K562 (cell line): ENCODE measurements at regions not wholly inside any gene's neighbourhood (a gene's known extent, or its start where the extent isn't known, plus 50 kb on each side); places are given as distances from the start of the nearest gene placed in this dataset.

Experiments
- ATAC-seq: fragments of 200-7000 bp; cut with Tn5 transposase; 3 replicates; pipeline ENCODE4 v1.9.1; 2020; ENCODE audit warnings: moderate library complexity
- BruUV-seq: library from RNA; stranded (reverse); fragments of 400-500 nt; replicated peaks from 2 replicates; lab custom pipeline; 2021; lab: Mats Ljungman, UMichigan
- CTCF ChIA-PET: fragments of 300-600 bp; formaldehyde crosslinking; extraction: SDS; loops from one replicate; lab custom pipeline; 2021; ENCODE audit warnings: low intra/inter-chr PET ratio; lab: Yijun Ruan, JAX
- POLR2A ChIA-PET: fragments of 300-600, 350-650 bp; sonication (Branson Sonifier 250); formaldehyde crosslinking; extraction: SDS; loops from one replicate; lab custom pipeline; 2021; ENCODE audit warnings: antibody characterized with exemption, inconsistent platforms; lab: Yijun Ruan, JAX
- DNase-seq, 4 experiments: peaks; one replicate each; pipeline versions ENCODE4 v3.0.0 to v3.0.0-alpha.2; 2011 to 2018; ENCODE audit warnings: low spot score in 3 of 4, mixed read lengths in 3 of 4; ENCODE audit errors: extremely low read depth in 1 of 4
- FAIRE-seq: peaks from 2 replicates; lab custom pipeline; 2011; peaks lifted over from hg19 to GRCh38; lab: Jason Lieb, UNC
- H2AFZ ChIP-seq: 2 replicates; pipeline ENCODE4 v1.6.0; 2011; ENCODE audit warnings: low read depth, low read length, control low read depth, inconsistent platforms
- H3K27ac ChIP-seq: fragments of 200-600 bp; 3 replicates; pipeline ENCODE4 v1.8.0; 2011; ENCODE audit warnings: low read depth, mild to moderate bottlenecking, control low read depth, inconsistent platforms, low read length, moderate library complexity, mixed read lengths; ENCODE audit errors: extremely low read depth
- H3K27me3 ChIP-seq, 2 experiments: fragments of 300-600 bp in 1 of 2; 2 replicates in 1 of 2; 3 replicates in 1 of 2; pipeline versions ENCODE4 v1.6.0 to v1.8.0; 2011; ENCODE audit warnings: inconsistent platforms in 2 of 2, low read length in 2 of 2, mild to moderate bottlenecking in 1 of 2, mixed read lengths in 1 of 2, moderate library complexity in 1 of 2; ENCODE audit not compliant: control insufficient read depth in 2 of 2, insufficient read depth in 2 of 2
- H3K36me3 ChIP-seq: fragments of 300-600 bp; 3 replicates; pipeline ENCODE4 v1.8.0; 2011; ENCODE audit warnings: mild to moderate bottlenecking, low read length, inconsistent platforms; ENCODE audit not compliant: control insufficient read depth, insufficient read depth
- H3K4me1 ChIP-seq, 2 experiments: fragments of 200-600 bp in 1 of 2; replicated peaks in 1 of 2; 2 replicates in 1 of 2; 3 replicates in 1 of 2; pipeline versions ENCODE4 v1.5.1 to v1.8.0; 2011; ENCODE audit warnings: inconsistent platforms in 2 of 2, low read length in 2 of 2, mild to moderate bottlenecking in 1 of 2, mixed read lengths in 1 of 2, moderate library complexity in 1 of 2; ENCODE audit not compliant: control insufficient read depth in 2 of 2, insufficient read depth in 2 of 2
- H3K4me2 ChIP-seq: 2 replicates; pipeline ENCODE4 v1.6.1; 2011; ENCODE audit warnings: low read length, control low read depth, inconsistent platforms, mixed read lengths; ENCODE audit not compliant: insufficient read depth
- H3K4me3 ChIP-seq: fragments of 200-600 bp; sonication (generic), shearing (Covaris generic); 2 replicates; pipeline ENCODE4 v1.5.1; 2016; ENCODE audit warnings: control low read depth, inconsistent platforms
- H3K79me2 ChIP-seq: fragments of 200-600 bp; 3 replicates; pipeline ENCODE4 v1.8.0; 2011; ENCODE audit warnings: low read length, inconsistent platforms; ENCODE audit not compliant: control insufficient read depth, insufficient read depth
- H3K9ac ChIP-seq, 2 experiments: 2 replicates each; pipeline versions ENCODE4 v1.6.0 to v1.6.1; 2011; ENCODE audit warnings: low read depth in 2 of 2, low read length in 2 of 2, control low read depth in 1 of 2, inconsistent platforms in 1 of 2, mild to moderate bottlenecking in 1 of 2, mixed read lengths in 1 of 2; ENCODE audit not compliant: insufficient read depth in 1 of 2
- H3K9me1 ChIP-seq: one replicate; pipeline ENCODE4 v1.6.0; 2011; ENCODE audit warnings: inconsistent platforms, mild to moderate bottlenecking, low read length, moderate library complexity; ENCODE audit not compliant: control insufficient read depth, insufficient read depth
- H3K9me3 ChIP-seq: replicated peaks from 2 replicates; pipeline ENCODE4 v1.5.1; 2011; ENCODE audit warnings: low read depth, low read length, inconsistent platforms; ENCODE audit not compliant: control insufficient read depth, insufficient read depth
- H4K20me1 ChIP-seq: replicated peaks from 2 replicates; pipeline ENCODE4 v1.6.1; 2011; ENCODE audit warnings: low read length, inconsistent platforms, mixed read lengths; ENCODE audit not compliant: control insufficient read depth, insufficient read depth
- BRD4 ChIP-seq: fragments of 200-600 bp; sonication (generic); IDR thresholded peaks from 2 replicates; pipeline ENCODE4 v1.6.1; 2017; ENCODE audit warnings: inconsistent platforms
- CBX3 ChIP-seq, 2 experiments: IDR thresholded peaks; 1 replicate in 1 of 2; 2 replicates in 1 of 2; pipeline ENCODE4 v1.6.1; 2012; ENCODE audit warnings: inconsistent platforms in 2 of 2, low read length in 2 of 2, borderline replicate concordance in 1 of 2, control low read depth in 1 of 2
- GABPB2 ChIP-seq: fragments of 250-450 bp; sonication (Bioruptor Pico); conservative IDR thresholded peaks from 2 replicates; pipeline ENCODE4 v1.5.1; 2021; ENCODE audit warnings: mild to moderate bottlenecking
- HDAC3 ChIP-seq: fragments of 450-650 bp; IDR thresholded peaks from 2 replicates; pipeline ENCODE4 v1.6.1; 2018; ENCODE audit warnings: borderline replicate concordance, mild to moderate bottlenecking, moderate library complexity; ENCODE audit not compliant: partially characterized antibody
- NCOA4 ChIP-seq: fragments of 450-650 bp; IDR thresholded peaks from 2 replicates; pipeline ENCODE4 v1.6.1; 2018; ENCODE audit warnings: mild to moderate bottlenecking; ENCODE audit not compliant: partially characterized antibody
- PHB2 ChIP-seq: fragments of 450-650 bp; IDR thresholded peaks from 2 replicates; pipeline ENCODE4 v1.6.1; 2017; ENCODE audit warnings: low read depth
- THRAP3 ChIP-seq: fragments of 450-650 bp; IDR thresholded peaks from 2 replicates; pipeline ENCODE4 v1.6.1; 2016; ENCODE audit warnings: mild to moderate bottlenecking, inconsistent platforms, borderline replicate concordance
- TRIM28 ChIP-seq: fragments of 450-650 bp; IDR thresholded peaks from 2 replicates; pipeline ENCODE4 v1.6.1; 2017
- TSC22D4 ChIP-seq: fragments of 450-650 bp; IDR thresholded peaks from 2 replicates; pipeline ENCODE4 v1.6.1; 2016; ENCODE audit warnings: missing genetic modification characterization, missing biosample characterization, control low read depth
- ZBTB17 ChIP-seq: fragments of 450-650 bp; formaldehyde crosslinking; IDR thresholded peaks from 2 replicates; pipeline ENCODE4 v1.4.0; 2020; ENCODE audit warnings: mild to moderate bottlenecking
- ZBTB8A ChIP-seq: fragments of 450-650 bp; IDR thresholded peaks from 2 replicates; pipeline ENCODE4 v1.6.1; 2018; ENCODE audit warnings: mild to moderate bottlenecking, moderate library complexity; ENCODE audit not compliant: partially characterized antibody
- ZNF212 ChIP-seq: fragments of 450-650 bp; formaldehyde crosslinking; IDR thresholded peaks from 2 replicates; pipeline ENCODE4 v1.4.0; 2020; ENCODE audit warnings: mild to moderate bottlenecking
- ZNF436 ChIP-seq: fragments of 250-450, 450-650 bp; sonication (Bioruptor Pico); formaldehyde crosslinking; IDR thresholded peaks from 2 replicates; pipeline ENCODE4 v1.7.0; 2020; ENCODE audit warnings: mild to moderate bottlenecking
- ZNF444 ChIP-seq: fragments of 250-450 bp; sonication (Bioruptor Pico); IDR thresholded peaks from 2 replicates; pipeline ENCODE4 v1.4.0; 2020; ENCODE audit warnings: mild to moderate bottlenecking, moderate library complexity
- WGBS: fragments of 100-300 bp; shearing (Covaris generic); methylation state at CpG from one replicate; pipeline ENCODE4 v1.1.6; 2016; ENCODE audit warnings: low coverage, mixed read lengths; ENCODE audit not compliant: insufficient coverage; ENCODE audit errors: missing lambda C conversion rate; 5-methylcytosine and 5-hydroxymethylcytosine counted together
- in situ Hi-C: fragments of 300-500 bp; cut with MboI; formaldehyde crosslinking; loops from 4 replicates; pipeline ENCODE4 v1.15.0; 2018; ENCODE audit warnings: inconsistent platforms, mixed read lengths
- intact Hi-C: fragments of 100-400 bp; cut with micrococcal nuclease; formaldehyde crosslinking; loops from 2 replicates; pipeline ENCODE4 v1.14.2; 2022
- TF ChIP-seq, protein P1 (sequence below): fragments of 450-650 bp; IDR thresholded peaks from one replicate; pipeline ENCODE4 v1.6.1; 2018; ENCODE audit warnings: mild to moderate bottlenecking, moderate library complexity; ENCODE audit not compliant: partially characterized antibody
- TF ChIP-seq, protein P2 (sequence below): fragments of 450-650 bp; formaldehyde crosslinking; IDR thresholded peaks from 2 replicates; pipeline ENCODE4 v1.4.0; 2020; ENCODE audit warnings: mild to moderate bottlenecking
- TF ChIP-seq, protein P3 (sequence below), 2 experiments: fragments of 450-650 bp; IDR thresholded peaks; 2 replicates each; pipeline ENCODE4 v1.6.1; 2016

DNA sequence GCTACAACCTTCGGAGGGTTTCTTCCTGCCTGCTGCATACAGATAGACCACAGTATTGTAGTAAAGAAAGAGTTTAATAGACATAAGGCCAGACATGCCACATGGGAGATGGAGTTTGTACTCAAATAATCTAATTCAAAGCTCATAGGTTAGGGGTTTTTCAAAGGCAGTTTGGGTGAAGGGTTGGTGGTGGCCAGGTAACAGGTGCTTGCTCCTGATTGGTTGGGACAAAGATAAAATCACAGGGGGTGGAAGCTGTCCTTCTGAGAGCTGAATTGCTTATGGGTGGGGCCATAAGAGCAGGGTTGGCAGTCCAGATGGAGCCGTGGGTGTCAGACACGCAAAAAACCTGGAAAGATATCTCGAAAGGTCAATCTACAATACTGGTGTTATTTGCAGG, 92.3 kb upstream of the ETV3 start:
- peak in 3 of 4 experiments; percentile 20 to 37 (median 25) for DNase-seq
- H3K9me3 ChIP-seq: no peaks in the 10 kb centered on the region
- H3K9ac ChIP-seq: no peak overlapping the region
- no peaks in the 10 kb centered on the region for H3K79me2 ChIP-seq
- FAIRE-seq: no peak
- H2AFZ ChIP-seq: no peak overlapping the region
- H3K36me3 ChIP-seq: no peaks in the 10 kb centered on the region
- 0 out of 3 replicates have a peak, but pooled peaks have one; percentile 25 for ATAC-seq
- H3K27ac ChIP-seq: no peak overlapping the region
- TF ChIP-seq, protein P1, sequence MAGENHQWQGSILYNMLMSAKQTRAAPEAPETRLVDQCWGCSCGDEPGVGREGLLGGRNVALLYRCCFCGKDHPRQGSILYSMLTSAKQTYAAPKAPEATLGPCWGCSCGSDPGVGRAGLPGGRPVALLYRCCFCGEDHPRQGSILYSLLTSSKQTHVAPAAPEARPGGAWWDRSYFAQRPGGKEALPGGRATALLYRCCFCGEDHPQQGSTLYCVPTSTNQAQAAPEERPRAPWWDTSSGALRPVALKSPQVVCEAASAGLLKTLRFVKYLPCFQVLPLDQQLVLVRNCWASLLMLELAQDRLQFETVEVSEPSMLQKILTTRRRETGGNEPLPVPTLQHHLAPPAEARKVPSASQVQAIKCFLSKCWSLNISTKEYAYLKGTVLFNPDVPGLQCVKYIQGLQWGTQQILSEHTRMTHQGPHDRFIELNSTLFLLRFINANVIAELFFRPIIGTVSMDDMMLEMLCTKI: no peak
- TF ChIP-seq GABPB2 (no peak), THRAP3 (no peak), ZNF444 (no peak), TSC22D4 (tag) (no peak), BRD4 (no peak), ZBTB17 (CRISPR knock-in tag) (no peak), ZNF212 (CRISPR knock-in tag) (no peak), TRIM28 (no peak), HDAC3 (no peak), NCOA4 (no peak), ZBTB8A (no peak), ZNF436 (CRISPR knock-in tag) (no peak), CBX3 (IDR thresholded peaks at IDR 0.05; ENCODE audit: borderline replicate concordance in 1 of 2, low read length in 2 of 2) (no peak), PHB2 (no peak)
- TF ChIP-seq, protein P2, sequence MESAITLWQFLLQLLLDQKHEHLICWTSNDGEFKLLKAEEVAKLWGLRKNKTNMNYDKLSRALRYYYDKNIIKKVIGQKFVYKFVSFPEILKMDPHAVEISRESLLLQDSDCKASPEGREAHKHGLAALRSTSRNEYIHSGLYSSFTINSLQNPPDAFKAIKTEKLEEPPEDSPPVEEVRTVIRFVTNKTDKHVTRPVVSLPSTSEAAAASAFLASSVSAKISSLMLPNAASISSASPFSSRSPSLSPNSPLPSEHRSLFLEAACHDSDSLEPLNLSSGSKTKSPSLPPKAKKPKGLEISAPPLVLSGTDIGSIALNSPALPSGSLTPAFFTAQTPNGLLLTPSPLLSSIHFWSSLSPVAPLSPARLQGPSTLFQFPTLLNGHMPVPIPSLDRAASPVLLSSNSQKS (CRISPR knock-in tag): no peak
- TF ChIP-seq, protein P3, sequence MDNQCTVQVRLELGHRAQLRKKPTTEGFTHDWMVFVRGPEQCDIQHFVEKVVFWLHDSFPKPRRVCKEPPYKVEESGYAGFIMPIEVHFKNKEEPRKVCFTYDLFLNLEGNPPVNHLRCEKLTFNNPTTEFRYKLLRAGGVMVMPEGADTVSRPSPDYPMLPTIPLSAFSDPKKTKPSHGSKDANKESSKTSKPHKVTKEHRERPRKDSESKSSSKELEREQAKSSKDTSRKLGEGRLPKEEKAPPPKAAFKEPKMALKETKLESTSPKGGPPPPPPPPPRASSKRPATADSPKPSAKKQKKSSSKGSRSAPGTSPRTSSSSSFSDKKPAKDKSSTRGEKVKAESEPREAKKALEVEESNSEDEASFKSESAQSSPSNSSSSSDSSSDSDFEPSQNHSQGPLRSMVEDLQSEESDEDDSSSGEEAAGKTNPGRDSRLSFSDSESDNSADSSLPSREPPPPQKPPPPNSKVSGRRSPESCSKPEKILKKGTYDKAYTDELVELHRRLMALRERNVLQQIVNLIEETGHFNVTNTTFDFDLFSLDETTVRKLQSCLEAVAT (IDR thresholded peaks at IDR 0.05): no peak
- intact Hi-C loops: no loop called here
- in situ Hi-C loops: no loop called here
- ChIA-PET POLR2A (interaction anchor here (1.3 kb wide), 1 partner anchor 9 kb away, joined by 3 read pairs; no protein-coding TSS in a partner anchor), CTCF (no interaction called here)
- H3K4me2 ChIP-seq: no peak overlapping the region
- H3K4me3 ChIP-seq: no peak overlapping the region
- no TSS peak for BruUV-seq
- no peaks in the 10 kb centered on the region for H4K20me1 ChIP-seq
- peaks cover 0 to 28% of the 10 kb centered on the region in 2 experiments; a peak in 4 of 5 replicates for H3K4me1 ChIP-seq
- no peaks in the 10 kb centered on the region for H3K27me3 ChIP-seq
- WGBS: 11% methylated on average over 4 of the region's 4 CpGs
- no peaks in the 10 kb centered on the region for H3K9me1 ChIP-seq
